22Rv1 (cell line): ENCODE measurements at regions not wholly inside any gene's neighbourhood (a gene's known extent, or its start where the extent isn't known, plus 50 kb on each side); places are given as distances from the start of the nearest gene placed in this dataset.
"Not testable (repeated sequence)": the region's sequence is repeated elsewhere in the genome, so short reads cannot be mapped to it uniquely, and the experiment has no call there.

Source experiments
- CTCF ChIP-seq: fragments of 450-650 bp; IDR thresholded peaks from 2 replicates; pipeline ENCODE4 v1.5.1; 2017; ENCODE audit warnings: mild to moderate bottlenecking
- ZFX ChIP-seq: fragments of 450-650 bp; IDR thresholded peaks from 2 replicates; pipeline ENCODE4 v1.6.1; 2017; ENCODE audit warnings: antibody characterized with exemption, borderline replicate concordance

DNA sequence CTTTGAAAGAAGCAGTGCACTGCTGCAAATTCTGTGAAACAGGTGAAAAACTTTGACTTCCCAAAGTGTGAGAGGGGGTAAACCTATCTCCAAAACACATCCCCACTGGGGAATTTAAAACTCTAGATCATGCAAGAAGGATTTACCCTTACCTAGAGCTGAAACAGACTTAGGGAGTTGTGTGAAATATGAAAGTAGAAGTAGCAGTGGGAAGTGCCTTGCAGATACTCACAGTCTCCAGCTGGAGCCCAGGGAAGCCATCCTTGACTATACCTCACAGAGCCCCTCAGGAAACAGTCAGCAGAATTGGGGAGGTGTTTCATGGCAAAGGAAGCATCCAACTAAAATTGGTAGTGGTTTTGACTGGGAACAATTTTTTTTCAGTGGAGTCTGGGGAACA, 185.5 kb downstream of the ZFY start:
- not testable (repeated sequence) for TF ChIP-seq CTCF, ZFX
